IMR-90 (cell line): ENCODE measurements at regions not wholly inside any gene's neighbourhood (a gene's known extent, or its start where the extent isn't known, plus 50 kb on each side); places are given as distances from the start of the nearest gene placed in this dataset.
"Not testable (repeated sequence)": the region's sequence is repeated elsewhere in the genome, so short reads cannot be mapped to it uniquely, and the experiment has no call there.

Experiments used
- CEBPB ChIP-seq: IDR thresholded peaks from 2 replicates; pipeline ENCODE4 v1.6.1; 2012; ENCODE audit warnings: low read depth, low read length, improper control_type of control experiment
- CHD1 ChIP-seq: IDR thresholded peaks from 2 replicates; pipeline ENCODE4 v1.6.1; 2012; ENCODE audit warnings: low read depth, low read length, improper control_type of control experiment
- FOS ChIP-seq: fragments of 150-350 bp; IDR thresholded peaks from 2 replicates; pipeline ENCODE4 v1.6.1; 2016; ENCODE audit warnings: low read depth, low read length
- MAFK ChIP-seq: IDR thresholded peaks from 2 replicates; pipeline ENCODE4 v1.6.1; 2012; ENCODE audit warnings: low read depth, low read length, improper control_type of control experiment
- MAZ ChIP-seq: IDR thresholded peaks from 2 replicates; pipeline ENCODE4 v1.6.1; 2012; ENCODE audit warnings: low read depth, mild to moderate bottlenecking, low read length, improper control_type of control experiment, moderate library complexity, borderline replicate concordance
- MXI1 ChIP-seq: IDR thresholded peaks from 2 replicates; pipeline ENCODE4 v1.6.1; 2012; ENCODE audit warnings: low read depth, mild to moderate bottlenecking, low read length, moderate library complexity, borderline replicate concordance
- POLR2A ChIP-seq: IDR thresholded peaks from 2 replicates; pipeline ENCODE4 v1.6.1; 2012; ENCODE audit warnings: mild to moderate bottlenecking, low read depth, low read length
- RCOR1 ChIP-seq: IDR thresholded peaks from 2 replicates; pipeline ENCODE4 v1.6.1; 2012; ENCODE audit warnings: mild to moderate bottlenecking, low read length, improper control_type of control experiment; ENCODE audit not compliant: insufficient replicate concordance
- RFX5 ChIP-seq: IDR thresholded peaks from 2 replicates; pipeline ENCODE4 v1.8.0; 2012; ENCODE audit warnings: low read depth, mild to moderate bottlenecking, low read length, moderate library complexity
- SMC3 ChIP-seq: fragments of 150-350 bp; IDR thresholded peaks from 2 replicates; pipeline ENCODE4 v1.6.1; 2016; ENCODE audit warnings: low read depth, mild to moderate bottlenecking, antibody characterized with exemption, low read length, moderate library complexity
- TF ChIP-seq, protein P1 (sequence below): conservative IDR thresholded peaks from 2 replicates; pipeline ENCODE4 v1.5.1; 2012; ENCODE audit warnings: mild to moderate bottlenecking, low read depth, low read length, improper control_type of control experiment
- TF ChIP-seq, protein P2 (sequence below): fragments of 150-350 bp; IDR thresholded peaks from 2 replicates; pipeline ENCODE4 v1.6.1; 2017; ENCODE audit warnings: mild to moderate bottlenecking, antibody characterized with exemption, low read length, low read depth
- TF ChIP-seq, protein P3 (sequence below): fragments of 150-350 bp; IDR thresholded peaks from 2 replicates; pipeline ENCODE4 v1.6.1; 2016; ENCODE audit warnings: low read depth, mild to moderate bottlenecking, low read length, moderate library complexity, borderline replicate concordance

DNA sequence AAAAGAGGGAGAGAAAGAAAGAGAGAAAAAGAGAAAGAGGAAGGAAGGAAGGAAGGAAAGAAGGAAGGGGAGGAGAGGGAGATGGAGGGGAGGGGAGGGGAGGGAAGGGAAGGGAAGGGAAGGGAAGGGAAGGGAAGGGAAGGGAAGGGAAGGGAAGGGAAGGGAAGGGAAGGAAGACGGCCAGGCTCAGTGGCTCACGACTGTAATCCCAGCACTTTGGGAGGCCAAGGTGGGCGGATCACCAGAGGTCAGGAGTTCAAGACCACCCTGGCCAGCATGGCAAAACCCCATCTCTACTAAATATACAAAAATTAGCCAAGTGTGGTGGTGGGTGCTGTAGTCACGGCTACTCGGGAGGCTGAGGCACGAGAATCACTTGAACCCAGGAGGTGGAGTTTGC is 64.8 kb downstream of the RPS15A start:
- TF ChIP-seq MAFK, POLR2A, RFX5, CEBPB, SMC3, MXI1, FOS, CHD1, MAZ, RCOR1: not testable (repeated sequence)
- TF ChIP-seq, protein P1, sequence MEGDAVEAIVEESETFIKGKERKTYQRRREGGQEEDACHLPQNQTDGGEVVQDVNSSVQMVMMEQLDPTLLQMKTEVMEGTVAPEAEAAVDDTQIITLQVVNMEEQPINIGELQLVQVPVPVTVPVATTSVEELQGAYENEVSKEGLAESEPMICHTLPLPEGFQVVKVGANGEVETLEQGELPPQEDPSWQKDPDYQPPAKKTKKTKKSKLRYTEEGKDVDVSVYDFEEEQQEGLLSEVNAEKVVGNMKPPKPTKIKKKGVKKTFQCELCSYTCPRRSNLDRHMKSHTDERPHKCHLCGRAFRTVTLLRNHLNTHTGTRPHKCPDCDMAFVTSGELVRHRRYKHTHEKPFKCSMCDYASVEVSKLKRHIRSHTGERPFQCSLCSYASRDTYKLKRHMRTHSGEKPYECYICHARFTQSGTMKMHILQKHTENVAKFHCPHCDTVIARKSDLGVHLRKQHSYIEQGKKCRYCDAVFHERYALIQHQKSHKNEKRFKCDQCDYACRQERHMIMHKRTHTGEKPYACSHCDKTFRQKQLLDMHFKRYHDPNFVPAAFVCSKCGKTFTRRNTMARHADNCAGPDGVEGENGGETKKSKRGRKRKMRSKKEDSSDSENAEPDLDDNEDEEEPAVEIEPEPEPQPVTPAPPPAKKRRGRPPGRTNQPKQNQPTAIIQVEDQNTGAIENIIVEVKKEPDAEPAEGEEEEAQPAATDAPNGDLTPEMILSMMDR: not testable (repeated sequence)
- TF ChIP-seq, protein P2, sequence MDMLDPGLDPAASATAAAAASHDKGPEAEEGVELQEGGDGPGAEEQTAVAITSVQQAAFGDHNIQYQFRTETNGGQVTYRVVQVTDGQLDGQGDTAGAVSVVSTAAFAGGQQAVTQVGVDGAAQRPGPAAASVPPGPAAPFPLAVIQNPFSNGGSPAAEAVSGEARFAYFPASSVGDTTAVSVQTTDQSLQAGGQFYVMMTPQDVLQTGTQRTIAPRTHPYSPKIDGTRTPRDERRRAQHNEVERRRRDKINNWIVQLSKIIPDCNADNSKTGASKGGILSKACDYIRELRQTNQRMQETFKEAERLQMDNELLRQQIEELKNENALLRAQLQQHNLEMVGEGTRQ: not testable (repeated sequence)
- TF ChIP-seq, protein P3, sequence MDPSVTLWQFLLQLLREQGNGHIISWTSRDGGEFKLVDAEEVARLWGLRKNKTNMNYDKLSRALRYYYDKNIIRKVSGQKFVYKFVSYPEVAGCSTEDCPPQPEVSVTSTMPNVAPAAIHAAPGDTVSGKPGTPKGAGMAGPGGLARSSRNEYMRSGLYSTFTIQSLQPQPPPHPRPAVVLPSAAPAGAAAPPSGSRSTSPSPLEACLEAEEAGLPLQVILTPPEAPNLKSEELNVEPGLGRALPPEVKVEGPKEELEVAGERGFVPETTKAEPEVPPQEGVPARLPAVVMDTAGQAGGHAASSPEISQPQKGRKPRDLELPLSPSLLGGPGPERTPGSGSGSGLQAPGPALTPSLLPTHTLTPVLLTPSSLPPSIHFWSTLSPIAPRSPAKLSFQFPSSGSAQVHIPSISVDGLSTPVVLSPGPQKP: not testable (repeated sequence)
